SH-SY5Y (cell line): ENCODE measurements at regions not wholly inside any gene's neighbourhood (a gene's known extent, or its start where the extent isn't known, plus 50 kb on each side); places are given as distances from the start of the nearest gene placed in this dataset.
A peak's percentile ranks its signal among the peaks of the same experiment; 100 is the strongest.

Experiments used
- GATA2 ChIP-seq: IDR thresholded peaks from 2 replicates; pipeline ENCODE4 v1.6.1; 2011; ENCODE audit warnings: mild to moderate bottlenecking, low read depth, low read length
- GATA3 ChIP-seq: IDR thresholded peaks from 2 replicates; pipeline ENCODE4 v1.6.1; 2011; ENCODE audit warnings: low read depth, mild to moderate bottlenecking, low read length, moderate library complexity

DNA sequence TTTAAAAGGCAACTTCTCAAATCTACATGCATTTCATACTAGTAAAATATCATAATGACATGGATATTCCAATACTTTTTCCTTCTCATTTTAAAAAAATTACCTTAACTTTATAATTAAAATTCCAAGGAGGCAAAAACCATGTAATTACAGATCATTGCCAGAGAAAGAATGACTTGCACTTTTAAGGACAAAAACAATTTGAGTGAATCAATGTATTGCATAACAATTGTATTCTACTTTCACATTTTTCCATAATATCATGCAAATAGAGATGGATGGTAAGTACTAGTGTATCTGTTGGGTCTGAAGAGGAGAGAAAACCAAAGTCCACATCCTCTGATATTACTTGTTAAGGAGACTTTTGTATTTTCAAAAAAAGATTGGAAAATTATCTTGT, 89.5 kb upstream of the NCK2 start:
- TF ChIP-seq GATA3: no peak
- TF ChIP-seq GATA2: no peak

GRCh38 chr2:105654474-105655004, 90.2 kb upstream of the NCK2 start:
- no peak for TF ChIP-seq GATA2
- TF ChIP-seq GATA3: no peak

GRCh38 chr2:105653302-105653701, 91.4 kb upstream of the NCK2 start:
- TF ChIP-seq GATA2 (peak; percentile 92), GATA3 (peak; percentile 92)

DNA sequence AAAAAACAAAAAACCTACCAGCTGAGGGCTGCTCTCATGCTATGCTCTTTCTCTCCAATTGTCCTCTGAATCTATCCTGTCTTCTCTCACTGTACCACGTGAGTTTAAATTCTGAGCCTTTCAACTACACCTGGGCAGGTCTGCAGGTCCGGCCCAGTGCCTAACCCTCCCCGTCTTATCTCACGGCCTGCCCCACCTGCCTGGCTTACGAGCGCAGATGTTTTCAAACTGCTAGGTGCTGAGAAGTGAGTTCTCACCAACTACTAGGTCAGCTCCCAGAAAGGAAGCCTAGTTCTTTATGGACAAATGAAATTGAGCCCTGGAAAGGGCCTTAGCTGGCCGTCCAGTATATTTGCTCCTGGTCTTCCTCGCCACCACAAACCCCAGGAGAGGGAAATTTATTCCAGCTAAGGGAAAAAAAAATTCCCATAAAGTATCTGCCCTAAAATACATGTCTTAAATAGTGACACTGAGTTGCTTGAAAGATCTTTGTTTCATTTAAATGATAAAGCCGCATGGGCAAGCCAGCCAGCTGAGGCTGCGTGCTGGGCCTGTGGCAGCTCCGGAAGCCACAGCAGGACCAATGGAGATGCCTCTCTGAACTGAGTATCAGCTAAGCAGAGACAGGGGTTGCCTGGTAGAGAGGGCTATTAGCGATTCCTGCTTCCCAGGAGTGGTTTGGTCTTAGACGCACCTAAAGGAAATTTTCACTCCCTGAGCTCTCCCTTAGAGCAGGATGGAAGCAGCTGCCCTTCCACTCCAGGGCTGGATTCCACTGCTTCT, 92.5 kb upstream of the NCK2 start:
- TF ChIP-seq GATA3 (no peak), GATA2 (no peak)

- TF ChIP-seq GATA2: no peak
Observed at GRCh38 chr2:105649534-105649933, 95.2 kb upstream of the NCK2 start.

DNA sequence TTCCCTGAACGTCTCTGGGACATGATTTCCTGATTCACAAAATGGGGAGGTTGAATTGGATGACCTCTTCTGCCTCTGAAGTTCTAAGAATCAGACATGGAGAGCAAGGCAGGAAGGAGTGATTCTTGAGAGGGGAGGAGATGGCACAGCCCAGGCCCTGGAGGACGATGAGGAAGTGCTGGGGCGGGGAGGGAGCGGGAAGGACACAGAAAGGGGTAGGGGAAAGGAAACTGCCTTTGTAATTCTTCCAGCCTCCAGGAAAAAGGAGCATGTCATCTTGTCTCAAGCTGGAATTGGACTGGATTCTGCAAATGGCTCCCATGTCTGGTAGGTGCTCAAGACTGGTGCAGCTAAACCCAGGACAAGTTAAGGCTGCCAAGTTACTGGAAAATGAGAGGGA, 97.0 kb upstream of the NCK2 start:
- no peak for TF ChIP-seq GATA3
- TF ChIP-seq GATA2: no peak

DNA sequence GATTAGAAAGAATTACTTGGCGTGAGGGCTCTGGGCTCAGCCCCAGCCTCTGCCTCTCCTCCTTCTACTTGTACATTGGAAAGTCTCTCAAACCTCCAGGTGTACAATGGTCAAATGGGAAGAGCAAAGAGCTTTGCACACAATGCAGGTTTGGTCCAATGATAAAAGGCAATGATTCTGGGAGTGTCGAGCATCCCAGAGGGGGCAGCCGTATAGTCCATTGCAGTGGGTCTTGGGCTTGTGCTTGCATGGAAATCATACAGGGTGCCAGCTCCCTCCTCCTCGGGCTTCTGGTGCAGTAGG, 98.0 kb upstream of the NCK2 start:
- no peak for TF ChIP-seq GATA3

- TF ChIP-seq GATA2: no peak
- TF ChIP-seq GATA3: no peak
Observed at GRCh38 chr2:105645938-105646773, 98.6 kb upstream of the NCK2 start.

GRCh38 chr2:105645031-105645937, 99.4 kb upstream of the NCK2 start:
- no peak for TF ChIP-seq GATA2

GRCh38 chr2:105644174-105644980, 100.3 kb upstream of the NCK2 start:
- TF ChIP-seq GATA3 (no peak), GATA2 (no peak)

DNA sequence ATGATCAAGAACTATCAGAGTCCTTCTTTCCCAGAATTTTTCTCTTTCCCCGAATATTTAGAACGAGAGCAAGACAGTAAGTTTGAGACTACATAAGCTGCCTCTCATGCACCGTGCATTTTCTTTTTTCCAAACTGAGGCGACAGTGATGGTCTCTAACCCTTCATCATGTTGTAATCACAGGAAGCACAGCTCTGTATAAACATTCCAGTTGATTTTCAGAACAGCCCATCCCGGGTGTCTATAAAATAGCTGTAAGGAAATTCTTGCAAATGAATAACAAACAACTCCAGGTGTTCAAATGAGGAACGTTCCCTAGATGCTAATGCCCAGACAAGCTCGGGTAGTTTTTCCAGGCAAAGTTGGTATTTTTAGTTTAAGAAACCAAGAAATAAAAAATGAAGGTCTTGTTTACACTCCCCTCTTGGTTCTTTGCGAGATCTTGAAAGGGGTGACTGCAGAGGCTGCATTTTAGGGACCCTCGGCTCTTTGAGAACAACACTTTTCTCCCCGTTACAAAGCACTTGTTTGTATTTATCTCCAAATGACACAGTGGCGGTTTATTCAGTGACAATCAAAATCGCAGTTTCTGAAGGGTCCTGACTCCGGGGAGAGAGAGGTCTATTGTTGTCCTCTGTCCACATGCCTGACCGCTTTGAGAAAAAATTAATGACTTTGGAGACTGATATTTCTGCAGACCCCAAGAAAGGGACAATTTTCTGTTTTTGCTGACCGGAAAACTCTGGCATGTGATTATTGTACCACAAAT, 101.1 kb upstream of the NCK2 start:
- TF ChIP-seq GATA2 (no peak), GATA3 (no peak)

- no peak for TF ChIP-seq GATA3
- peak; percentile 76 for TF ChIP-seq GATA2
Observed at GRCh38 chr2:105641389-105641811, 103.3 kb upstream of the NCK2 start.

DNA sequence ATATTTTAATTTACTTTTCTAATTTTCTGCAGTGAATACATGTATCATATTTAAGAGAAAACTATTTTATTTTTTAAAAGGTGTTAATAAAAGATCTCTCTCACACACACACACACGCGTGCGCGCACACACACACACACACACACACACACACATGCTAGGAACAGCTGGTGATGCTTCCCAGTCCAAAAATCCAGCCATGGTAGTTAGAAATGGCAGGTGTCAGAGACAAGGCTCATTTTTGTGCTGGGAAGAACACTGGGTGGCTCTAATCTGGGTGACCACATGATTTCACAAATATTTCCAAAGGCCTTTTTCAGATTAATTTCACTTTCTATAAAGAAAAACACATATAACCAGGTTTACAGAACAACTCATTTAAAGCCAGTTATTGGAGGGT, 104.5 kb upstream of the NCK2 start:
- TF ChIP-seq GATA3 (no peak), GATA2 (no peak)
